Choroid plexus epithelial cell (primary cell): ENCODE measurements at regions not wholly inside any gene's neighbourhood (a gene's known extent, or its start where the extent isn't known, plus 50 kb on each side); places are given as distances from the start of the nearest gene placed in this dataset.

Source experiments
- DNase-seq: peaks from one replicate; pipeline ENCODE4 v3.0.0-alpha.2; 2010; ENCODE audit warnings: low read depth
- H3K4me3 ChIP-seq: 2 replicates; pipeline ENCODE4 v1.5.1; 2011; ENCODE audit warnings: low read depth, mild to moderate bottlenecking, control low read depth, low read length, moderate library complexity
- TF ChIP-seq, protein P1 (sequence below): conservative IDR thresholded peaks from 2 replicates; pipeline ENCODE4 v1.5.1; 2011; ENCODE audit warnings: low read depth, mild to moderate bottlenecking, control low read depth, inconsistent platforms, low read length, moderate library complexity

DNA sequence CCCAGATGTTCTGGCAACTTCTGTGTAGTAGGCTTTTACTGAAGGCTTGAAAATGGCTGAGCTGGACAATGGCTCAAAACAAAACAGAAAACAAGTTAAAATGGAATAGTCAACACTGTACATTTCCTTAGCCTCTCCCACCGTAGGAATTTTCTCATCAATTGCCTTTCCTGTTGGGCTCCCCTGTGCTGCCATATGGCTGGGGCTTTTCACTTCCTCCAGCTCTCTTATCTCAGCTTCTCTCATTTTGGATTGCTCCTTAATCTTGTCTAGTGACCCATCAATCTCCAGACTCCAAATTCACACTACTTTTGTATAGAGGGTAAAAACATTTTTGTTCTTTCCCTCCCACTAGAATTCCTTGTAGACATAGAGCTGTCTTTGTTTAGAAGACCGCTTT, 50.4 kb upstream of the RPH3A start:
- TF ChIP-seq, protein P1, sequence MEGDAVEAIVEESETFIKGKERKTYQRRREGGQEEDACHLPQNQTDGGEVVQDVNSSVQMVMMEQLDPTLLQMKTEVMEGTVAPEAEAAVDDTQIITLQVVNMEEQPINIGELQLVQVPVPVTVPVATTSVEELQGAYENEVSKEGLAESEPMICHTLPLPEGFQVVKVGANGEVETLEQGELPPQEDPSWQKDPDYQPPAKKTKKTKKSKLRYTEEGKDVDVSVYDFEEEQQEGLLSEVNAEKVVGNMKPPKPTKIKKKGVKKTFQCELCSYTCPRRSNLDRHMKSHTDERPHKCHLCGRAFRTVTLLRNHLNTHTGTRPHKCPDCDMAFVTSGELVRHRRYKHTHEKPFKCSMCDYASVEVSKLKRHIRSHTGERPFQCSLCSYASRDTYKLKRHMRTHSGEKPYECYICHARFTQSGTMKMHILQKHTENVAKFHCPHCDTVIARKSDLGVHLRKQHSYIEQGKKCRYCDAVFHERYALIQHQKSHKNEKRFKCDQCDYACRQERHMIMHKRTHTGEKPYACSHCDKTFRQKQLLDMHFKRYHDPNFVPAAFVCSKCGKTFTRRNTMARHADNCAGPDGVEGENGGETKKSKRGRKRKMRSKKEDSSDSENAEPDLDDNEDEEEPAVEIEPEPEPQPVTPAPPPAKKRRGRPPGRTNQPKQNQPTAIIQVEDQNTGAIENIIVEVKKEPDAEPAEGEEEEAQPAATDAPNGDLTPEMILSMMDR = no peak
- no peak overlapping the region for H3K4me3 ChIP-seq
- DNase-seq = no peak
